Astrocyte (in vitro differentiated cells and primary cell): ENCODE measurements at regions not wholly inside any gene's neighbourhood (a gene's known extent, or its start where the extent isn't known, plus 50 kb on each side); places are given as distances from the start of the nearest gene placed in this dataset.

ENCODE experiments used
- EZH2 ChIP-seq: IDR thresholded peaks from 2 replicates; pipeline ENCODE4 v1.6.1; 2012; ENCODE audit warnings: mild to moderate bottlenecking, low read length, inconsistent platforms; ENCODE audit not compliant: insufficient read depth
- TF ChIP-seq, protein P1 (sequence below): IDR thresholded peaks from 2 replicates; pipeline ENCODE4 v1.5.1; 2011; ENCODE audit warnings: low read depth, mild to moderate bottlenecking, inconsistent platforms, low read length, moderate library complexity; ENCODE audit not compliant: insufficient read depth

DNA sequence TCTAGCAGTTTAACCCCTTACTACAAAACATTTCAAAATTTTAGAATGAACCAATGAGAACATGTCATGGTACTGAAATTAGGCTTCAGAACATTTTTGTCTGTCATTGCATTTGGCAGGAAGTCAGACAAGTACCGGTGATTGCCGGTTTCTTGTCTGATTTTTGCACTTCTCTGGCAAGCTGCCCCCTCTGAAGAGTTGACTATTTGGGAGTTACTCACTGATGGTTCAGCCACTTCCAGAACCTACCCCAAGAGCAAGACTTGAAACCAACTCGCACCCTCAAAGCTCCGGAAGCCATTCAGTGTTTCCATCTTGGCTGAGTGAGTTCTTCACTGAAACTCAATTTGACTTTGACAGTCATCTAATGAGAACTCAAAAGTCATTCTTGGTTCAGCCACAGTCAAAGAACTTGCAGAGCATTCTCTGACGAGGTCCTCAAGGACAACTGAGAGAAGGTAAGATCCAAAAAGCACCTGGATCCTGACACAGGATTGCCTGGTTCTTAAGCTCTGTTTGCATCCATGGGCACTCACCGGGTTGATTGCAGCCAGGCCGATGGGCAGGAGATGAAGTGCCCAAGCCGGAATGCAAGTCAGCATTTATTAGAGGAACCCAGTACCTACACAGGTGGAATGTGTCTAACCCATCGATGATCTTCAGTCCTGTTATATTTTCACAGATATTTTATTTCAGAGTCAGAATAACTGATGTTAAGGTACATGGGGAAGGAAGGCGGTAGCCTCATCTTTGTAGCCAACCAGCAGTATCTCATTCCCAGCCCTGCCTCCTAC, 93.6 kb downstream of the USP22 start:
- no peak for TF ChIP-seq EZH2
- TF ChIP-seq, protein P1, sequence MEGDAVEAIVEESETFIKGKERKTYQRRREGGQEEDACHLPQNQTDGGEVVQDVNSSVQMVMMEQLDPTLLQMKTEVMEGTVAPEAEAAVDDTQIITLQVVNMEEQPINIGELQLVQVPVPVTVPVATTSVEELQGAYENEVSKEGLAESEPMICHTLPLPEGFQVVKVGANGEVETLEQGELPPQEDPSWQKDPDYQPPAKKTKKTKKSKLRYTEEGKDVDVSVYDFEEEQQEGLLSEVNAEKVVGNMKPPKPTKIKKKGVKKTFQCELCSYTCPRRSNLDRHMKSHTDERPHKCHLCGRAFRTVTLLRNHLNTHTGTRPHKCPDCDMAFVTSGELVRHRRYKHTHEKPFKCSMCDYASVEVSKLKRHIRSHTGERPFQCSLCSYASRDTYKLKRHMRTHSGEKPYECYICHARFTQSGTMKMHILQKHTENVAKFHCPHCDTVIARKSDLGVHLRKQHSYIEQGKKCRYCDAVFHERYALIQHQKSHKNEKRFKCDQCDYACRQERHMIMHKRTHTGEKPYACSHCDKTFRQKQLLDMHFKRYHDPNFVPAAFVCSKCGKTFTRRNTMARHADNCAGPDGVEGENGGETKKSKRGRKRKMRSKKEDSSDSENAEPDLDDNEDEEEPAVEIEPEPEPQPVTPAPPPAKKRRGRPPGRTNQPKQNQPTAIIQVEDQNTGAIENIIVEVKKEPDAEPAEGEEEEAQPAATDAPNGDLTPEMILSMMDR = no peak
